Loucy (cell line): ENCODE measurements at regions not wholly inside any gene's neighbourhood (a gene's known extent, or its start where the extent isn't known, plus 50 kb on each side); places are given as distances from the start of the nearest gene placed in this dataset.

Source experiments
- EZH2phosphoT487 ChIP-seq: fragments of 200-600 bp; IDR thresholded peaks from 2 replicates; pipeline ENCODE4 v1.6.1; 2018; ENCODE audit warnings: antibody characterized with exemption, mild to moderate bottlenecking, moderate library complexity, borderline replicate concordance
- TF ChIP-seq, protein P1 (sequence below): fragments of 200-600 bp; sonication (generic); conservative IDR thresholded peaks from 2 replicates; pipeline ENCODE4 v1.5.1; 2014; ENCODE audit warnings: mild to moderate bottlenecking, antibody characterized with exemption, low read length

GRCh38 chr22:27650985-27651384 lies 150.6 kb downstream of the MN1 start:
- TF ChIP-seq, protein P1, sequence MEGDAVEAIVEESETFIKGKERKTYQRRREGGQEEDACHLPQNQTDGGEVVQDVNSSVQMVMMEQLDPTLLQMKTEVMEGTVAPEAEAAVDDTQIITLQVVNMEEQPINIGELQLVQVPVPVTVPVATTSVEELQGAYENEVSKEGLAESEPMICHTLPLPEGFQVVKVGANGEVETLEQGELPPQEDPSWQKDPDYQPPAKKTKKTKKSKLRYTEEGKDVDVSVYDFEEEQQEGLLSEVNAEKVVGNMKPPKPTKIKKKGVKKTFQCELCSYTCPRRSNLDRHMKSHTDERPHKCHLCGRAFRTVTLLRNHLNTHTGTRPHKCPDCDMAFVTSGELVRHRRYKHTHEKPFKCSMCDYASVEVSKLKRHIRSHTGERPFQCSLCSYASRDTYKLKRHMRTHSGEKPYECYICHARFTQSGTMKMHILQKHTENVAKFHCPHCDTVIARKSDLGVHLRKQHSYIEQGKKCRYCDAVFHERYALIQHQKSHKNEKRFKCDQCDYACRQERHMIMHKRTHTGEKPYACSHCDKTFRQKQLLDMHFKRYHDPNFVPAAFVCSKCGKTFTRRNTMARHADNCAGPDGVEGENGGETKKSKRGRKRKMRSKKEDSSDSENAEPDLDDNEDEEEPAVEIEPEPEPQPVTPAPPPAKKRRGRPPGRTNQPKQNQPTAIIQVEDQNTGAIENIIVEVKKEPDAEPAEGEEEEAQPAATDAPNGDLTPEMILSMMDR = no peak
- TF ChIP-seq EZH2phosphoT487 = no peak
